Chondrocyte (in vitro differentiated cells): ENCODE measurements at regions not wholly inside any gene's neighbourhood (a gene's known extent, or its start where the extent isn't known, plus 50 kb on each side); places are given as distances from the start of the nearest gene placed in this dataset.

Experiments used
- DNase-seq: peaks from one replicate; pipeline ENCODE4 v3.0.0; 2021; ENCODE audit warnings: mixed read lengths, low spot score
- H3K27ac Mint-ChIP-seq: one replicate; pipeline ENCODE4 v1.8.0; 2021; ENCODE audit warnings: mild to moderate bottlenecking, moderate library complexity, mixed read lengths; ENCODE audit not compliant: unreplicated experiment
- H3K27me3 Mint-ChIP-seq: 2 replicates; pipeline ENCODE4 v1.8.0; 2021; ENCODE audit warnings: low read depth, mixed read lengths
- H3K36me3 Mint-ChIP-seq: 2 replicates; pipeline ENCODE4 v1.8.0; 2021; ENCODE audit warnings: low read depth, mixed read lengths
- H3K4me1 Mint-ChIP-seq: 2 replicates; pipeline ENCODE4 v1.8.0; 2021; ENCODE audit warnings: low read depth, mild to moderate bottlenecking, mixed read lengths
- H3K4me3 Mint-ChIP-seq: one replicate; pipeline ENCODE4 v1.8.0; 2021; ENCODE audit warnings: mild to moderate bottlenecking, moderate library complexity, mixed read lengths; ENCODE audit not compliant: unreplicated experiment
- H3K9me3 Mint-ChIP-seq: 2 replicates; pipeline ENCODE4 v1.8.0; 2021; ENCODE audit warnings: low read depth, mixed read lengths
- TF ChIP-seq, protein P1 (sequence below): fragments of 200-600 bp; sonication (generic); IDR thresholded peaks from 2 replicates; pipeline ENCODE4 v1.5.0; 2021; ENCODE audit warnings: antibody characterized with exemption, mild to moderate bottlenecking, moderate library complexity

DNA sequence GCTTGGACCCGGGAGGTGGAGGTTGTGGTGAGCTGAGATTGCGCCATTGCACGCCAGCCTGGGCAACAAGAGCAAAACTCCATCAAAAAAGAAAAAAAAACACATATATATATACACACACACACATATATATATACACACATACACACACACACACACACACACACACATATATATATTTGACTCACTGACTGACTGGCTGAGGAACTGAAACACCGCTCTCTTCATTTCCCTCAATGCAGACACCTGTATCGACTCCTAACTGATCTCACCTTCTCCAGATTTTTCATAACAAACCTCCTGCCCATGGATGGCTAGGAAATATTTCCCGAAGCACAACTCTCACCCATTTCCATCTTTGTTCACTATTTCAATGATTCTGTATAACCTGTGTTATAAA, 140.7 kb upstream of the ANO3 start:
- Mint-ChIP-seq H3K4me1 (peaks cover 21% of the 10 kb centered on the region), H3K4me3 (no peak overlapping the region), H3K27ac (no peak overlapping the region), H3K9me3 (no peaks in the 10 kb centered on the region), H3K36me3 (no peaks in the 10 kb centered on the region), H3K27me3 (no peaks in the 10 kb centered on the region)
- DNase-seq: no peak
- TF ChIP-seq, protein P1, sequence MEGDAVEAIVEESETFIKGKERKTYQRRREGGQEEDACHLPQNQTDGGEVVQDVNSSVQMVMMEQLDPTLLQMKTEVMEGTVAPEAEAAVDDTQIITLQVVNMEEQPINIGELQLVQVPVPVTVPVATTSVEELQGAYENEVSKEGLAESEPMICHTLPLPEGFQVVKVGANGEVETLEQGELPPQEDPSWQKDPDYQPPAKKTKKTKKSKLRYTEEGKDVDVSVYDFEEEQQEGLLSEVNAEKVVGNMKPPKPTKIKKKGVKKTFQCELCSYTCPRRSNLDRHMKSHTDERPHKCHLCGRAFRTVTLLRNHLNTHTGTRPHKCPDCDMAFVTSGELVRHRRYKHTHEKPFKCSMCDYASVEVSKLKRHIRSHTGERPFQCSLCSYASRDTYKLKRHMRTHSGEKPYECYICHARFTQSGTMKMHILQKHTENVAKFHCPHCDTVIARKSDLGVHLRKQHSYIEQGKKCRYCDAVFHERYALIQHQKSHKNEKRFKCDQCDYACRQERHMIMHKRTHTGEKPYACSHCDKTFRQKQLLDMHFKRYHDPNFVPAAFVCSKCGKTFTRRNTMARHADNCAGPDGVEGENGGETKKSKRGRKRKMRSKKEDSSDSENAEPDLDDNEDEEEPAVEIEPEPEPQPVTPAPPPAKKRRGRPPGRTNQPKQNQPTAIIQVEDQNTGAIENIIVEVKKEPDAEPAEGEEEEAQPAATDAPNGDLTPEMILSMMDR: no peak

DNA sequence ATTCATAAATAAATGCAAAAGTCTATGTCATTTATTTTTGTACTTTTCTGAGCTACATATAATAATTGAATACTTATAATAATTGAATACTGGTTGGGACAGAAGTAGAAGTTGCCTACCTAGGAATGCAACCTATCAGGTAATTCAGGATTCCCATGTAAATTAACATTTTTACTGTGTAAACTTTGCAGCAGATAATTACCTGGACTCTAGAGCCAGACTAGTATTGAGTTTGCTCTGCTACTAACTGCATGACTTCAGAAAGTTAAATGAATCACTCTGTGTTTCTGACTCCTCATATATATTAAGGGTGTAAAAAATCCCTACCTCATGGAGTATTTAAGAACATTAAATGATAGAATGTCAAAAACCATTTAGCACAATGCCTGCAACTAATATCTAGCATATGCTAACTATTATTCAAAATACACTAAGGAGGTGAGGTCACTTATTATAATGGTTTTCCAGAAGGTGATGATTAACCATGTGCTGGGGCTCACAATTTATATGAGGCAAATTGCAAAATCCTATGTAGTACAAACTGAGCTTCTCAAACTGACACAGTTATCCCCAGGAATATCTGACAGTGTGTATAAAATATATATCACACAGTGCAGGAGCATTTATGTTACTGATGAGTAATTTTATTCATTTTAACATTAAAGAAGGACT, 138.1 kb upstream of the ANO3 start:
- no peak for DNase-seq
- no peaks in the 10 kb centered on the region for H3K27me3 Mint-ChIP-seq
- TF ChIP-seq, protein P1: no peak
- H3K4me3 Mint-ChIP-seq: no peak overlapping the region
- no peaks in the 10 kb centered on the region for H3K9me3 Mint-ChIP-seq
- peaks cover 5% of the 10 kb centered on the region for H3K4me1 Mint-ChIP-seq
- H3K36me3 Mint-ChIP-seq: peaks cover 1% of the 10 kb centered on the region
- no peak overlapping the region for H3K27ac Mint-ChIP-seq

DNA sequence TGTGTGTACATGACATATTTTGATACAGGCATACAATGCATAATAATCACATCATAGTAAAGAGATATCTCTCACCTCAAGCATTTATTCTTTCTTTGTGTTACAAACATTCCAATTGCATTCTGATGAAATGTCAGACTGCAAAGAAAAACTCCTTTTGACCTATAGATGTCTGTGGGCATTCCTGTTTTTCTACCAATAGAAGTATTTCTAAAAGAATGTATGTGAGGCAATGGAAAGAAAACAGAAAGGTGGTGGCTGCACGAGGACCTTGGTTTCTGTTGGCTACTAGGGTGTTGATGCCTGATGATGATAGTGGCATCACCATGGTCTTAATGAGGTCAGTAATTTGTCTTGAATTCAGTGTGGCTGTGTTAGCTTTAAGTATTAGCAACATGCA, 137.0 kb upstream of the ANO3 start:
- H3K27ac Mint-ChIP-seq: no peak overlapping the region
- TF ChIP-seq, protein P1: no peak

DNA sequence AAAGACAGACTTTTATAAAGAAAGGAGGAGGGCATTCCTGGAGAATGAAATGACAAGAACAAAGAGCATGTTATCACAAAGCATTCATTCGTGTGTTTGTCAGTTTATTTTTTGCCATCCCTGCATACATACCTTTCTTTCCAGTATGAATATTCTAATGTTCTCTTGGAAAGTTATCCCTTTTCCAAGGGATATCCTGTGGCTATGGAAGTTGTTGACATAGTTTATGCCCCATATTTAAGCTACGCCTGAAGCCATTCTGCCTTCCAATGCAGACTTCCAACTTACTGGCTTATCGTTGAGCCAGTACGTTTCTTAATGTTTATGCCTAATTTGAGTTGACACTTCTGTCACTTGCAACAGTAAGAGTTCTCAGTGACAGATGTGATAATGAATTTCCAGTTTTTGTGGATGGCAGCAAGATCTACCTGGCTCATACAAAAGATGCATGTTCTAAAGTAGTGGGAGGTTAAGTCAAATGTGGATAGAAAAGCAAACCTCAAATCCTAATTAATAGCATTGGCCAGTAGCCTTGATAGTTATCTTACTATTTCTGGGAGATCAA, 133.3 kb upstream of the ANO3 start:
- Mint-ChIP-seq H3K9me3 (no peaks in the 10 kb centered on the region), H3K36me3 (peaks cover 1% of the 10 kb centered on the region), H3K4me1 (peaks cover 6% of the 10 kb centered on the region), H3K27me3 (no peaks in the 10 kb centered on the region), H3K27ac (no peak overlapping the region), H3K4me3 (no peak overlapping the region)
- TF ChIP-seq, protein P1: no peak
- no peak for DNase-seq

More for the DNA sequence above, 137.0 kb upstream of the ANO3 start:
- DNase-seq: no peak
- Mint-ChIP-seq H3K9me3 (no peaks in the 10 kb centered on the region), H3K4me3 (no peak overlapping the region), H3K36me3 (peaks cover 1% of the 10 kb centered on the region), H3K27me3 (no peaks in the 10 kb centered on the region), H3K4me1 (peaks cover 6% of the 10 kb centered on the region)

DNA sequence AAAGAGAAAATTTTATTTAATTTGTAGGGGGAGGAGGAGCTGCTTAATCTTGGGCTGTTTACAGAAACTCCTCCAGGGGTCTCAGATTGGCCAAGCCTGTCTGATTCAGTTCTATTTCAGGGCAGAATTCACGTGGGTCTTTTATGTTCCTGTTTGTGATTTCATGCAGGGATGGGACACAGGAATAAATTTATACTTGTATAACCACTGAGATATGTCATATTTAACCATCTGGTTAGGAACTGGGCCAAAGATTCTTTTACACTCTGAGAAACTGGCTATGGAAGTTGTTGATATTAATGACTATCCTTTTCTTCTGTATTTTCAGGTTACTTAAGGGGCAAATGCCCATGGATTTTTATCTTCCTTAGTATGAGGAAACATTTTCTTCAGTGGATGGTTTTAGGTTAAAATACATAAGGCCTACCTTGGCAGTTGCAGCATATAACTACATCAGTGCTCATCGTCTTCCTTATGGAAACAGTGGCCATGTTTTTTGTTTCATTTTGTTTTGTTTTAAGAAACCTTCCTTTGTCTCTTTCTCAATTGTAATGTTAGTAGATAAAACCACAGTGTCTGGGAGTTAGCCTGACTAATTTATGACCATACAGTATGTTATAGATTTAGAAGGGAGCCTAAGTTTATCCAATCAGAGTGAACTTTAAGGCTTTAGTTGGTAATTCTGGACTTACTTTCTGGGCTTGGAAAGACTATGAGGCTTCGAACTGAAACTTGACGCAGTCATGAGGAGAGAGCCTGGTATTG, 132.4 kb upstream of the ANO3 start:
- TF ChIP-seq, protein P1: no peak
- no peak overlapping the region for H3K27ac Mint-ChIP-seq
- H3K9me3 Mint-ChIP-seq: no peaks in the 10 kb centered on the region
- DNase-seq: no peak
- H3K4me3 Mint-ChIP-seq: no peak overlapping the region
- peaks cover 6% of the 10 kb centered on the region for H3K4me1 Mint-ChIP-seq
- no peaks in the 10 kb centered on the region for H3K27me3 Mint-ChIP-seq
- H3K36me3 Mint-ChIP-seq: peaks cover 1% of the 10 kb centered on the region
